GM12872 (cell line): ENCODE measurements at regions not wholly inside any gene's neighbourhood (a gene's known extent, or its start where the extent isn't known, plus 50 kb on each side); places are given as distances from the start of the nearest gene placed in this dataset.

Source experiments
- TF ChIP-seq, protein P1 (sequence below): IDR thresholded peaks from 3 replicates; pipeline ENCODE4 v1.5.1; 2011; ENCODE audit warnings: low read depth, mild to moderate bottlenecking, low read length, moderate library complexity; ENCODE audit not compliant: insufficient read depth

DNA sequence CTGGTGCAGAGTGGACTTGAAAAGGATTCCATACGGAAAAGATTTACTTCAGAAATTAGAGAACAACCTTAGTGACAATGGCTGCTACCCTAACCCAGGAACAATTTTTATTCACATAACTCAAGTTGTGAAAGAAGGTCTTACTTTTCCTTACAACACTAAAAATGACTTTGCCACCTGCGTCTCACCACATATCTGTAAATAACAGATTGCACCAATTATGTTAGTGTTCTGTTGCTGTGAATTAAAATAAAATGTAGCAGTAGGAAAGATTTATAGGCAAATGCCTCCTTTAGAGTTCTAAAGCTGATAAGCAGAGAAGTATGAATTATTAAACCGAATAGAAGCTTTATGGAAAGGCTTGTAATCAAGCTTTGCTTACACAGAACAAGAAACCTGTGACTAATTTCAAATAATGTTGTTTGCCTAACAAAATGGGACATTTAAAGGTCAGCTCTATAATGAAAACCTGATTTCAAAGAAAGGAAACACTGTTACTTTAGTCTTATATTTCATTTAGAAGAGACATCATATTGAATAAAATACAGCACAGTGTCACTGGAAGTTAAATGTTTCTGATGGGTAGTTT lies 2237.8 kb downstream of the LRRC4C start:
- TF ChIP-seq, protein P1, sequence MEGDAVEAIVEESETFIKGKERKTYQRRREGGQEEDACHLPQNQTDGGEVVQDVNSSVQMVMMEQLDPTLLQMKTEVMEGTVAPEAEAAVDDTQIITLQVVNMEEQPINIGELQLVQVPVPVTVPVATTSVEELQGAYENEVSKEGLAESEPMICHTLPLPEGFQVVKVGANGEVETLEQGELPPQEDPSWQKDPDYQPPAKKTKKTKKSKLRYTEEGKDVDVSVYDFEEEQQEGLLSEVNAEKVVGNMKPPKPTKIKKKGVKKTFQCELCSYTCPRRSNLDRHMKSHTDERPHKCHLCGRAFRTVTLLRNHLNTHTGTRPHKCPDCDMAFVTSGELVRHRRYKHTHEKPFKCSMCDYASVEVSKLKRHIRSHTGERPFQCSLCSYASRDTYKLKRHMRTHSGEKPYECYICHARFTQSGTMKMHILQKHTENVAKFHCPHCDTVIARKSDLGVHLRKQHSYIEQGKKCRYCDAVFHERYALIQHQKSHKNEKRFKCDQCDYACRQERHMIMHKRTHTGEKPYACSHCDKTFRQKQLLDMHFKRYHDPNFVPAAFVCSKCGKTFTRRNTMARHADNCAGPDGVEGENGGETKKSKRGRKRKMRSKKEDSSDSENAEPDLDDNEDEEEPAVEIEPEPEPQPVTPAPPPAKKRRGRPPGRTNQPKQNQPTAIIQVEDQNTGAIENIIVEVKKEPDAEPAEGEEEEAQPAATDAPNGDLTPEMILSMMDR = no peak

- TF ChIP-seq, protein P1 = no peak
Measured at GRCh38 chr11:39220501-39221230, 2238.8 kb downstream of the LRRC4C start.

GRCh38 chr11:39220069-39220468 lies 2239.4 kb downstream of the LRRC4C start:
- TF ChIP-seq, protein P1 = no peak

DNA sequence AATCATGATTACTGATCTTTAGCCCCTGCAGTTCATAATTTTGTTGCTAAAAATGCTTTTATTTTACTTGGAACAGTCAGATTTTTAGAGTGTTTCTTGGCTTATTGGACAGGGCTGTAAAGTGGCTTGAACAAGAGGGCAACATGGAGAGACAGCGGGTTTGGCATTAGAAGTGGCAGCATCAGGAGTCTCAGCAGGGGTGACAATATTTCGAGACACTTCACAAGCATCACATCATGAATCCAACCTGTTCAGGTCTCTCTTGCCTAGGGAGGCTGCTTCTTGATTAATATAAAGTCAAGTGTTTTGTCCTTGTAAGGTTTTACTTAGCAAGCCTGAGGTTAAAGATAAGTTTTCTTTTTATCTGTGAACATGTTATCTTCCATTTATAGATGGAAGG lies 2249.5 kb downstream of the LRRC4C start:
- TF ChIP-seq, protein P1 = no peak

DNA sequence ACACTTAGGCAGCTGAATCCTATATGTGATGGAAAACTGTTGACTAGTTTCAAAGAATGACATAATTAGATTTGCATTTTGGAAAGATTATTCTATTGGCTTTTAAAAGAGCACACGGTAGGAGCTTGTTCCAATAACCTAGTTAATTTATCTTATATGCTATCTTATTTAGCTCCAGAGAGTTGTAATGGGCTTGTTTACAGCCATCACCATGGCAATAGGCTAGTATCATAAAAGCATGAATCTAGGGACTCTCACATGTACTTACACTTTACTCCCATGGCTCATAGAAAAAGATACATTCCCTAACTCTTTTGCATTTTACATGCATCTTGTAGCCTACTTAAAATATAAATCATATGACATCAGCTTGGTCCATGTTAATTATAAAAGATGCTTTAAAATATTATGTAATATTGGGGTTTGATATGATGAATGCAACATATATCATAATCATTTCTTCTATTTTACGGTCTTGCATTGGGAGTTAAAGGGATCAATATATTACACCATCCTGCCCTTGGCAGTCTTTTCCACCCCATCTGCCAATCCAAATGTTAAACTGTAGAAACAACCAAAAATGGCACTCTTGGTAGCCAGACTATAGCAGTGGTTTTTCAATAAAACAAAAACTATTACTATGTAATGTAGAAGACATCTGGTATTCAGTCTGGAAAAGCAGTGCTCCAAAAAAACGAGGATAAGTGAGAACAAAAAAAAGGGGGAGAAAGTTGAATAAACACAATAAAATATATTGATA lies 2254.0 kb downstream of the LRRC4C start:
- TF ChIP-seq, protein P1 = no peak

DNA sequence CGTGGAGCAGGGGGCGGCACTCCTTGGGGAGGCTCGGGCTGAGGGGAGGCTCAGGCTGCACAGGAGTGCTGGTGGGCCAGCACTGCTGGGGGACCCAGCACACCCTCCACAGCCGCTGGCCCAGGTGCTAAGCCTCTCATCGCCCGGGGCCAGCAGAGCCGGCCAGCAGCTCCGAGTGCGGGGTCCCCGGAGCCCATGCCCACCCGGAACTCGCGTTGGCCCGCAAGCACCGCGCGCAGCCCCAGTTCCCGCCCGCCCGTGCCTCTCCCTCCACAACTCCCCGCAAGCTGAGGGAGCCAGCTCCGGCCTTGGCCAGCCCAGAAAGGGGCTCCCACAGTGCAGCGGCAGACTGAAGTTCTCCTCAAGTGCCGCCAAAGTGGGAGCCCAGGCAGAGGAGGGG lies 2266.8 kb downstream of the LRRC4C start:
- TF ChIP-seq, protein P1 = no peak

DNA sequence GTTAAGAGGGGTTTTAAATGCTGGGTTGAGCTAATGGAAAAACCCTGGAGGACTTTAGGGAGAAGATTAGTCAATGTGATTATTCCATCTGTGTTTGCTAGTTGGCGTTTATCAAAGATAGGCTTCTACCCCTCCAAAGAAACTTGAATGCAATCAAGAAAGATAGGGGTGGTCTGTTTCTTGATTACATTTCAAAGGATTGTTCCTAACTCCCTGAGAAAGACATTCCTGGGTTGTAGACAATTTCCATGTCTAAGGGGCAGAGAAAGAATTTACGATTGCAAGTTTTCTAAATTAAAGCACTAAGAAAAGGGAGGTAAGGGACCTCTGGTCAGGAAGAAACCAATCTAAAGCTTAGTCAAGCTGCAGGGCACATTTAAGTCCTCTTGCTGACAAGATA lies 2268.7 kb downstream of the LRRC4C start:
- TF ChIP-seq, protein P1 = no peak
